ENCODE measurements at regions not wholly inside any gene's neighbourhood (a gene's known extent, or its start where the extent isn't known, plus 50 kb on each side); places are given as distances from the start of the nearest gene placed in this dataset.

GRCh38 chr15:70447521-70447920, 315.8 kb downstream of the UACA start:
- POLR2A ChIA-PET (ENCODE audit: low non-redundant PET), result no interaction called here
- CTCF ChIA-PET, result interaction anchor here (0.6 to 0.7 kb wide), 3 partner anchors 12 to 19 kb away, joined by 3 to 4 read pairs (median 4); no protein-coding TSS in a partner anchor

GRCh38 chr15:70447081-70447480, 316.3 kb downstream of the UACA start:
- POLR2A ChIA-PET (ENCODE audit: low non-redundant PET), result no interaction called here
- CTCF ChIA-PET, result interaction anchor here (0.7 kb wide), 2 partner anchors 13 to 20 kb away, joined by 4 read pairs; no protein-coding TSS in a partner anchor
- peak overlapping the region; percentile 41; the same call in 1 of the 2 replicates for H3K27ac ChIP-seq
- TF ChIP-seq CTCF (conservative IDR thresholded peaks at IDR 0.05; ENCODE audit: low read depth), result no peak
- no peak for DNase-seq (ENCODE audit: low spot score)

More at GRCh38 chr15:70447521-70447920, 315.8 kb downstream of the UACA start:
- DNase-seq (ENCODE audit: low spot score), result no peak
- peak overlapping the region; percentile 41; the same call in 1 of the 2 replicates for H3K27ac ChIP-seq
- TF ChIP-seq CTCF (conservative IDR thresholded peaks at IDR 0.05; ENCODE audit: low read depth), result no peak

- CTCF ChIA-PET, result interaction anchor here (0.6 to 0.7 kb wide), 2 partner anchors 361 to 907 kb away, joined by 3 to 4 read pairs; no protein-coding TSS in a partner anchor
- DNase-seq (ENCODE audit: low spot score), result no peak
- TF ChIP-seq CTCF (conservative IDR thresholded peaks at IDR 0.05; ENCODE audit: low read depth), result no peak
Measured at GRCh38 chr15:70443486-70444273, 319.7 kb downstream of the UACA start.

GRCh38 chr15:70442616-70443321, 320.6 kb downstream of the UACA start:
- no peak for TF ChIP-seq CTCF (conservative IDR thresholded peaks at IDR 0.05; ENCODE audit: low read depth)
- H3K27ac ChIP-seq, result no peak overlapping the region
- CTCF ChIA-PET, result interaction anchor here (0.7 kb wide), 1 partner anchor 360 kb away, joined by 3 read pairs; no protein-coding TSS in a partner anchor
- POLR2A ChIA-PET (ENCODE audit: low non-redundant PET), result no interaction called here
- DNase-seq (ENCODE audit: low spot score), result no peak

More at GRCh38 chr15:70443486-70444273, 319.7 kb downstream of the UACA start:
- H3K27ac ChIP-seq, result no peak overlapping the region
- POLR2A ChIA-PET (ENCODE audit: low non-redundant PET), result no interaction called here

- CTCF ChIA-PET, result no interaction called here
- H3K27ac ChIP-seq, result no peak overlapping the region
- no peak for TF ChIP-seq CTCF (conservative IDR thresholded peaks at IDR 0.05; ENCODE audit: low read depth)
- DNase-seq (ENCODE audit: low spot score), result no peak
- POLR2A ChIA-PET (ENCODE audit: low non-redundant PET), result no interaction called here
Measured at GRCh38 chr15:70442211-70442610, 321.1 kb downstream of the UACA start.

GRCh38 chr15:70440416-70441138, 322.8 kb downstream of the UACA start:
- DNase-seq (ENCODE audit: low spot score), result no peak
- H3K27ac ChIP-seq, result no peak overlapping the region
- POLR2A ChIA-PET (ENCODE audit: low non-redundant PET), result interaction anchor here (0.7 kb wide), 1 partner anchor 142 kb away, joined by 3 read pairs; no protein-coding TSS in a partner anchor
- CTCF ChIA-PET, result interaction anchor here (0.7 to 0.8 kb wide), 2 partner anchors 145 to 837 kb away, joined by 4 read pairs; no protein-coding TSS in a partner anchor
- TF ChIP-seq CTCF (conservative IDR thresholded peaks at IDR 0.05; ENCODE audit: low read depth), result no peak
